GM21717 (cell line): ENCODE measurements at regions not wholly inside any gene's neighbourhood (a gene's known extent, or its start where the extent isn't known, plus 50 kb on each side); places are given as distances from the start of the nearest gene placed in this dataset.
A peak's percentile ranks its signal among the peaks of the same experiment; 100 is the strongest.
"Not testable (repeated sequence)": the region's sequence is repeated elsewhere in the genome, so short reads cannot be mapped to it uniquely, and the experiment has no call there.

ENCODE experiments used
- ATAC-seq: cut with Tn5 transposase; IDR thresholded peaks from one replicate; pipeline ENCODE4 v1.9.1; 2021; ENCODE audit warnings: mild to moderate bottlenecking, moderate library complexity; ENCODE audit not compliant: unreplicated experiment

DNA sequence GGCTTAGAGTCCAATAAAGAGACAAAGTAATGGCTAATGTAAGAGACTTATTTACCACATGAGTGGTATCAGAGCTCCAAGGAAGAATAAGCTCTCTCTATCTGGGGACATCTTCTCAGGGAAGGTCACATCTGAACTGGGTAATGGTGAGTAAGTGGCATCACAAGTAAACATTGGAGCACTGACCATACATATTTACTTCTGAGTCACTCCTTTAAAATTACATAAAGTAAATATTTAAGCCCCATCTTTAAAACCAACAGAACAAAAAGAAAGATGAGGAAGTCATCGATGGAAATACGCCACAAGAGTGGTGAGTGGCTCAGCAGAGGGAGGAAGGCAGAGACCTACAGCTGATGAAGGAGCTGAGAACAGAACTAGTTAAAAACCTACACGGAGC is 159.9 kb downstream of the DUSP6 start:
- ATAC-seq = no peak

DNA sequence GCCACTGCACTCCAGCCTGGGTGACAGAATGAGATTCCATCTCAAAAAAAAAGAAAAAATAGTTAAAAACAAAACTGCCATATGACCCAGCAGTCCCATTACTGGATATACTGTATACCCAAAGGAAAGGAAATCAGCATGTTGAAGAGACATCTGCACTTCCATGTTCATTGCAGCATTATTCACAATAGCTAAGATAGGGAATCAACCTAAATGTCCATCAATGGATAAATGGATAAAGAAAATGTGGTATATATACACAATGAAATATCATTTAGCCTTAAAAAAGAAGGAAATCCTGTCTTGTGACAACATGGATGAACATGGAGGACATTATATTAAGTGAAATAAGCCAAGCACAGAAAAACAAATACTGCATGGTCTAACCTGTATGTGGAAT is 160.7 kb downstream of the DUSP6 start:
- ATAC-seq = not testable (repeated sequence)

DNA sequence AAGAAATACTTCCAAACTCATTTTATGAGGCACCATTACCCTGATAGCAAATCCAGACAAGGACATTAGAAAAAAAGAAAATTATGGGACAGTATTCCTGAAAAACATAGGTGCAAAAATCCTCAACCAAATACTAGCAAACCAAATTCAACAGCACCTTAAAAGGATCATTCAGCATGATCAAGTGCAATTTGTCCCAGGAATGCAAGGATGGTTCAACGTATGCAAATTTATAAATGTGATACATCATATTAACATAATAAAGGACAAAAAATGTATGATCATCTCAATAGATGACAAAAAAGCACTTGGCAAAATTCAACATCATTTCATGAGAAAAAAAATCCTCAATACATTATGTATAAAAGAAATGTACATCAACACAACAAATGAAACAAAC is 162.9 kb downstream of the DUSP6 start:
- ATAC-seq = no peak

DNA sequence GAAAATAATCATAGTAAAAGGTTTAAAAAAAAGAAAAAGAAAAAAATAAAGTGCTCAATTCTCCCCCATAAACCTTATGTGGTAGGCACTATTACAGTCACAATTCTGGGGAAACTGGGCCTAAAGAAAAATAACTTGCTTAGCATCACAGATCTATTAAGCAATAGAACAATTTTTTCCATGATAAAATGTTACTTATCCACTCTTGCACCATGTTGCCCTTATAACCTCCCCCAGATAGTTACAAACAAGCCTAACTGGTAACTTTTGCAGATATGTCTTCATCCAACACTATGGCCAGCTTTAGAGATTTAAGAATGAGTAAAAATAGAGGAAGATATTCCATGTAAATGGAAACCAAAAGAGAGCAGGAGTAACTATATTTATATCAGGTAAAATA is 164.8 kb downstream of the DUSP6 start:
- ATAC-seq = no peak

DNA sequence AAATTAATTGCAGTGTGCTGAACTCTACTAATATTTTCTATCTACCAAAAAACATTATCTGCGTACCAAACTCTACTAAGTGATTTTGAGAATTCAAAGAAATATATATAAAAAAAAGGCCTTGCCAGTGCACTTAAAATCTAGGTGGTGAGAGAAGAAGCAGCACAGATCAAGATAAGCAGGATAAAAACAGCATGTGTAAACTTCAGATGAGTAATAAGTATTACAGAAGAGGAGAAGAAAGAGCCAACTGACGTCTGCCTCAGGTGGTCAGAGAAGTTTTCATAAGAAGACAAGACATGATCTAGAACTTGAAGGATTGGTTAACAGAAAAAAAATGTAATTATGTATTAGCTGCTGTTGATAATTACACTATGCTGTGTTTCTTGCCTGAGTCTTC is 166.4 kb downstream of the DUSP6 start:
- ATAC-seq = no peak

DNA sequence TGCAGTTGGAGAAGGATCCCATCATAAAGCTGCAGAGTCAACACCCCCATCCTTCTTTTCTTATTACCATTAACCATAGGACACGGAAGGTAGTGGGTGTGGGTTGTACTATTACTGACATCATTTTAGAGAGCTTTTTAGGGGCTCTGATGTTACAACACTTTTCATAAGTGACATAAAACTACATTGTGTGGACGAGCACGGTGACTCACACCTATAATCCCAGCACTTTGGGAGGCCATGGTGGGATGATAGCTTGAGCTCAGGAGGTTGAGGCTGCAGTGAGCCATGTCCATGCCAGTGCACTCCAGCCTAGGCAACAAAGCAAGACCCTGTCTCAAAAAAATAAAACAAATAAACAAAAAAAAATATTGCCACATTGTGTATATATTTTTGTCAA is 167.1 kb downstream of the DUSP6 start:
- ATAC-seq = no peak

DNA sequence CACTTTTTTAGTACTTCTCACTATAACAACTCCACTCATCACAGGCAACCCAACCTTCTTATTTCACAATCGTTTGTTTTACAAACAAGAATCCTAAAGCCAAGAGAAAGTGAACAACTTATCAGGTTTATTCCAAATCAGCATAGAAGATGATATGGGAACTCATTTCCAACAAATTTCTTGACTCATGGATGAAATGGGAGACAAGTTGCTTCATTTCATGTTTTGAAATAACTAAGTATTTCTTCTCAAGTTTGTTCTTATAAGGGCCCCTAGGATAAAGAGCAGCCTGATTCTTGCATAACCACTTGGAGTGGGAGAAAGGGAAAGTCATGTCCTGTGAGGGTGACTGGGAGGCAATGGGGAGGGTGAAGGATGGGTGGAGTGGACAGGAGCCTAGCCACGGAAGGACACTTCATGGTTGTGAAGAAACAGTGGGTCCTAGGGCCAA is 168.3 kb downstream of the DUSP6 start:
- no peak for ATAC-seq

DNA sequence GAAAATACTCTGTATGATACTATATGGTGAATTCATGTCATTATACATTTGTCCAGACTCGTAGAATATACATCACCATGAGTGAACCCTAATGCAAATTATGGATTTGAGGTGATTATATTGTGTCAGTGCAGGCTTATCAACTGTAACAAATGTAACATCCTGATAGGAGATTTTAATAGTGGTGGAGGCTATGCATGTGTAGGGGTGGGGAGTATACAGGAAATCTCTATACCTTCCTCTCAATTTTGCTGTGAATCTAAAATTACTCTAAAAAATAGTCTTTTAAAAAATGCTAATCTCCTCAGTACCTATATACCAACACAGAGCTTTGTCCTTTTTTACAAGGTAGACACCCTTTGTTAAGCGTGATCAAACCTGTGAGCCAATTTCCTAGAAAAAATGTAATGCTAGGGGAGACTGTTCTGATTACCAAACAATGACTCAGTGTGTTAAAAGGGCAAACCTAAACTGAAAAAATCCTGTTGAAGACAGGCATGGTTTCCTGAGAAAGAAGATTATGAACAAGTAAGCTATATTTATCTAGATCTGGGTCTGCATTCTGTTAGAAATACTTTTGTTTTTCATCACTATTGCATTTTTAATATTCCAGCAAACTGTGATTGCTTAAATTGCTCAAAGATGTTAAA is 170.9 kb downstream of the DUSP6 start:
- no peak for ATAC-seq

DNA sequence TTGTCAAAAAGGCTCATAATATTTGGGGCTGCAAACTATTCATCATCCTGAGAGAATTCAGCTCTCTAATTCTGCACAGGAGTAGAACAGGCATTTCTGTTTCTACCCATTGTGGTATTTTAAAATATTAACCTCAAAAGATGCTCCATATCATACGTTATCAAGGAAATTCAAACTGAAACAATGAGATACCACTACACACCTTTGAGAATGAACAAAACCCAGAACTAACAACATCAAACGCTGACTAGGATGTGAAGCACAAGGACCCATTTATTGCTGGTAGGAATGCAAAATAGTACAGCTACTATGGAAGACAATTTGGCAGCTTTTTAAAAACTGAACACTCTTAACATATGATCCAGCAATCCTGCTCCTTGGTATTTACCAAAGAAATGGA is 171.8 kb downstream of the DUSP6 start:
- ATAC-seq = no peak

DNA sequence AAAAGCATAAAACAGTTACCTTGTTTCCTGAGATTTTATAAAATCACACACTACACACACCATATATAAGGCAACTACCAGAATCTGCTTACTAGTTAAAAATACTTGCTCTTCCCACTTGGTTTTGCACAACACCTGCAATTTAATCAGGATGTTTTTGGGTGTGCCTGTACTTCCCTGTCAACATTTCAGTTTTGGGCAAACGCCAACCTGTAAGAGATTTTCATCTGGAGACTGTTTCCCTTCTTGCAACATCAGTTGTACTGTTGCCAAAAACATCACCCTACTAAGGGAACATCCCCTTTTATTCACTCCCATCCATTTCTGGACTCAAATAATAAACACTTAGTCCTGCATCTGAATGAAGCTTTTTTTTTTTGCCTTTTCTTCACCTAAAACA is 172.3 kb downstream of the DUSP6 start:
- no peak for ATAC-seq

DNA sequence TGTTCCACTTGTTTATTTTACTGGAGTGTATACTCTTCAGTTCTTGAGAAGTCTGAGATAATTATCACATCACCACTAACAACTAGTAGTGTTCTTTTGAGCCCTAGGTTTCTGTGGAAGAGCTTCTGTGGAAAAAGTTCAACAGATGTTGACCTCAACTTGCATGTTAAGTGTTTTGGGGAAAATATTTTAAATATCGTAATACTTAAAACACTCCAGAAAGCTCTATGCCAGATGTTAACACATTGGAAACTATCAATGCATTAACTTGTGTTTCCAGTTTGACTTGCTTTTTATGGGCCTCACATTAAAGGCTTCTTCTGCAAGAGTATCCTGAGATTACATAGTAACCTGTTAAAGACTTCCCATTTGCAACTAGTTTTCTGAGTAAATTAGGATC is 173.1 kb downstream of the DUSP6 start:
- no peak for ATAC-seq

DNA sequence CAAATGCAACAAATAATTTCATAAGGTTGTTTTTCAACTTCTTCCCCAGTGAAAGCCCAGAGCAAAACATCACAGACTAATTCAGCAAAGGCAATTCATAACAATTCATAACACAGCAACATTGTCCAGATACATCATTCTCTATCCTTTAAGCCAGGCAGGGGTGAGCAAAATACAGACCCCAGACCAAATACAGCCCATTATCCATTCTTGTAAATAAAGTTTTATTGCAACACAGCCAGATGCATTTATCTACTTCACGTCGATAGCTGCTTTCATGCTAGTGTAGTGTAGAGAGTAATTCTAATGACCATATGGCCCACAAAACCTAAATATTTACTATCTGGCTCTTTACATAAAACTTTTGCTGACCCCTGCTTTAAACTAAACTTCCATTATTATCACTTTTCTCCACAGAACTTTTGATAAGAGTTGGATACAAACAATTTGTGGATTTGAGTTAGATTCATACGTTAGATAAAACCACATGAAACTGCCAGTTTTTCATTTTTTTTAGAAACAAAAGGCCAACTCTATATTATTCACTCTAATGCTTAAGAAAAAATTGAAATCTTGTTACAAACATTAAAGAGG is 174.4 kb downstream of the DUSP6 start:
- no peak for ATAC-seq

DNA sequence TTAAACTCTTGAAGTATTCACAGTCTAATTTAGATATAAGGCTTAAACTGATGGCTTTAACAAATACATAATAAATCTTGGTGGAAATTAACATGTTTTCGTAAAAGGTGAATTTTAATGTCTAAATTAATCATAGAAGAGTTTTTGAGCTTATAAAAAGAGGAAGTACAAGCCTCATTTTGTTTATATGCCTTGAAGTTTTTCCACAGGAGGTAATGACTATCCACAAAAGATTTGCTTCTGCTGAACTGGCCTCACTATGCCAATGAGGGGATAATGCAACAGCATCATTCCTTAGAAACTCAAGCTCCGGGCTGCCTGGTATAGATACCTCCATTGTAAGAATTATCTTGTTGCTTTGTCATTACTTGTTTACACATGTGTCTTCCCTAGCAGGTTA is 175.6 kb downstream of the DUSP6 start:
- ATAC-seq = no peak

DNA sequence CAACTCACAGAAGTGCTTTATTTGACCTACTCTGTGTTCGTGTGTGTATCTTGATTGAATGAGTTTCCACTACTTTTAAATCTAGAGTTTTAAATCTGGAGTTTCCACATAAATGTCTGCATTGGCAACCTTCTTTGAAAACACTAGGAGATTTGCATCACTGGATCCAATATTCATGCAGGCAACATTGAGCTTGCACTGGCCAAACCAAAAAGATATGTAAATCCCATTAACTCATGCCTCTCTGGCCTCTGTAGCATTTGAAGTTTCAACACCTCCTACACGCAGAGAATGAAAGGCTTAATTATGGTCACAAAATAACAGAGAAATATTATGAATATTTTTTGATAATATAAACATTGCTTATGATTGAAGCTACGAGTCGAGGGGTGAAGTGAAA is 178.6 kb downstream of the DUSP6 start:
- ATAC-seq = no peak

DNA sequence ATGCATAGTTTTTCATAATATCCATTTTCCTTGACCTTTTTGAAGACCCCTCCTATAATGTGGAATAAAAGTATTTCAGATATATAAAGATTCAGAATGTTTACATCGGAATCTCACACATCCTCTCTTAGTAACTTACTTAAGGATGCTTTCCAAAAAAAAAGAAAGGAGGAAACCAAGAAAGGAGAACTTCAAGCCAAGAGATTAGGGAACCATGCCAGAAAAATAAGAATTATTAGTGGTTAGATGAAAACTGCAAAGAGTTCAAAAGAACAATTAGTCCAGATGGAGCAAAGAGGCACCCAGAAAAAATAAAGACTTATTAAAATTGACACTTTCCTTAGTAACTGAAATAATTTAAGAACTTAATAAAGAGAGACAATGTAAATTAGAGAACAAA is 179.2 kb downstream of the DUSP6 start:
- no peak for ATAC-seq

DNA sequence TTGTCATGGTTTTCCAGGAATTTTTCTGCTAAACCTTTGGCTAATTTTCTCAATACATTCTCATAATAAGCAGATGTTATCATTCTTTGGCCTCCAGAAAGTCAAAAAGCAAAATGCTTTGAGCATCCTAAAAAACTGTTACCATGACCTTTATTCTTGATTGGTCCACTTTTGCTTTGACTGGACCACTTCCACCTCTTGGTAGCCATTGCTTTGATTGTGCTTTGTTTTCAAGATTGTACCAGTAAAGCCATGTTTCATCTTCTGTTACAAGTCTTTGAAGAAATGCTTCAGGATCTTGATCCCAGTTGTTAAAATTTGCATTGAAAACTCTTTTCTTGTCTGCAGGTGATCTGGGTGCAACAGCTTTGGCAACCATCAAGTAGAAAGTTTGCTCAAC is 180.1 kb downstream of the DUSP6 start:
- ATAC-seq = no peak

DNA sequence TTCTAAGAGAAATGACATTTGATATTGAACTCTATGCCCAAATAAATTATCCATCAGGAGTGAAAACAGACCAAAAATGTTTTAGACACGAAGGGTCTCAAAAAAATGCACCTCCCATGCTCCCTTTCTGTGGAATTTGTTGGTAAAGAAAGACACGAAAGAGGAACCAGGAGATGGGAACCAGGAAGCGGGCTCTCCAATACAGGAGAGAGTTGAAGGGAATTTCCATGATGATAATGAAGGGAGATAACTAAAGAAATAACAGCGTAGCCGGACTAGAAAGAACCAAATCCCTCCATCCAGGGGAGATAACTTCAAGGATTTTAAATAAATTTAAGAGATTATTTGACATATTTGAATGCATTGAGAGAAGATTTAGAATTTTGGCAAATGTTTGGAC is 183.0 kb downstream of the DUSP6 start:
- no peak for ATAC-seq

DNA sequence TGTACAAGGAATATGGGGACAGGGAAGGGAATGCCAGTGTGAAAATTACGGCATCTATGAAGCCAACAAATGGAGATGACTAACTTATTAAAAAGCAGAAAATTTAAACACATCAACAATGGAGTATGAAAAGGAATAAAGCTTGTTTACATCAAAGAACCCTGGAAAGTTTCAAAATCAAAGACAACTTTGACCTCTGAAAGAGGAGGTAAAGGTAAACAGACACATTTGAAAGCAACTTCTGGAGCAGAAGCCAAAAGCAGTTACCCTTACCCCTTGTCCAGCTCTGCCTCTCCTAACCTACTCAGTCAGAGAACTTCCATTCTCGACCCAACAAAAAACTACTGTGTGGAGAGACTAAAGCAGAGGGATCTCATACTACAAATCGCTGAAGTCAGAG is 184.3 kb downstream of the DUSP6 start:
- no peak for ATAC-seq

DNA sequence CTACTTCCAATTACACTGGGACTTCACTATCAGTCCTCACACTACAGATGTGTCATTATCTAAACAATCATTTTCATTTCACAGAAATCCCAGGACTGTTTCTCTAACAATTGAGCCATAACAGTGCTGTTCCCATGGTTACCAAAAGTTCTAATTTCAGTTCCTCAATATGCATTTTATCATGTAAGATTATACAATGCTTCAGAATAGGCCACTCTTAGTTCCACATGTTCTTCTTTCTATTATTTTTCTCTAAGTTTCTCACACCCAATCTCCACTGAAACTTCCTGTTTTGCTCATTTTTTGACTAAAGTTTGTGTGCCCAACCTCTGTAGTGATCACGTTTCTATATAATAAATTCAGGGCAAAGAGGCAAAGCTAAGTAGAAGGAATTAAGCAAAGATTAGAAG is 185.8 kb downstream of the DUSP6 start:
- peak; percentile 96 for ATAC-seq

DNA sequence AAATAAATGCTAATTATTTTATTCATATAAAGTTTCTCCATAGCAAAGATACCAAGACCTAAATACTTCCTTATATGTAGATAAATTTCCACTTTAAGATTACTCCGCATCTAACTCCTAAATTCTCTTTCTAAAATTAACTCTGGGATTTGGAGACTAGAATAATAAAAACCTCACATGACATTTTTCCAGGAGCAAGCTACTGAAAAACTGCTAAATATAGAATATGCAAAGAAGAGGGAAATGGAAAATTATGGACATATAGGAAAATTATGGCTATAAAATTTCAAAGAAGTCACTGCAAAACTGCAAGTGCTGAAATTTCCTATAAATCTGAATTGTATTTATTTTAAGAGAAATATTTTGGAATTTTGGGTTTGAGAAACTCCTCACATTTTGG is 186.2 kb downstream of the DUSP6 start:
- ATAC-seq = no peak

DNA sequence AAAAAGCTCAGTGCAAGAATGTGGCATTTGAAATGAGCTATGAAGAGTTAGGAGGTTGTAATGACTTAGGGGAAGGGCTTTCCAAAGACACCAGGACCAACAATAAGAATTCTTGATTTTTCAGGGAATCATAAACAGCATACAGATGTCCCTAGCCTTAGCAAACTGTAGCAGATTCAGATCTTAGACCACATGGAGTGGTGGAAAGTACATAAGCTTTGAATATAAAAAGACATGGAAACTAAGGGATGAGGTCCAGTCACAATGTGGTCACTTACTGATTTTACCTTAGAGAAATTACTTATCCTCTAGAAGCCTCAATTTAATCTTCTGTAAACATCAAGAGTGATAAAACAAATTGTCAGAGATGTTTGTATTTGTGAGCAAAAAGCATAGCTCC is 186.6 kb downstream of the DUSP6 start:
- ATAC-seq = no peak

DNA sequence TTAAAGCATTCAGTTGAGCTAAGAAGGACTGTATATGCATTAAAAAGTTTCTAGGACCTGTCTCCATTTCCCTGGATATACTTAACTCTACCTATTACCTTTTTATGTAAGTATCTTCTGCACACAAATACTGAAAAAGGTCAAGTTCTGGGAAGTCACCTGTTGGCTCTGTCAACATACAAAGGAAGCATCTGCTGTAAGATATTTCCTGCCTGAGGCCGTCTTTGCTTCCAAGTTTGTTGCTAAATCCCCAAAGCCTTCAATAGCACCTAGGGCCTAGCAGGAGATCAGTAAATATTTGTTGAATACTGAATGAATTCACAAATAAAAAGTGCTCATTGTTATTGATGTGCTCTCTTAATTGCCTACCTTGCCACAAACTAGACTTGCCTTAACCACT is 188.4 kb downstream of the DUSP6 start:
- ATAC-seq = no peak

DNA sequence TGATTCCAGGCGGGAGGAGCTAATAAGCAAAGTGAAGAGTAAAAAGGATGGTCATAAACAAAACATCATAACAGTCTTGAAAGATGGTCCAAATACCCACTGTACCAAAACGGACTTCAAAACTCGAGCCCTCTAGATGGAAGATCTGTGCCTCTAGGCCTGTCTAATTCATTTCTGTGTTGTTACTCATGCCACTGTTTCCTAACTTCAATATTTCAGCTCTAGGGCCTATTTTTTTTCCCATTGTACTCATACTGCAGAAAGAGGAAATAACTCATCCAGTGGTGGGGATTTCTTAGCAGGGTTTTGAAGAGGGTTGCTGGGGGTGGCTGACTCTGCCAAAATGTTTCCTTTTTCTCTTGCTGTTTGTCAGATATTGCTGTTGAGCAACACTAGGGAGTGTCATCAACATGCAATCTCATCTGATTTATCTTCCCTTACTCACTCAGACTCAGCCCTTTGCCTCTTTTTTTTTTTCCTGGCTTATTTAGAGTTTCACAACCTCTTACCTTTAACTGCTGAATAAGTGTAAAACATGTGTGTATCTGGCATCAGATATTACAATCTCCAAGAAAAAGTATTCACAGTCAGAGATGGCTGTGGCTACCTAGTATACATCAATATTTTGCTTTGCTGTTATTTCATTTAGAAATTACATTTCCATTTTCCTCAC is 189.6 kb downstream of the DUSP6 start:
- ATAC-seq = no peak
